GM21825 (cell line): ENCODE measurements at regions not wholly inside any gene's neighbourhood (a gene's known extent, or its start where the extent isn't known, plus 50 kb on each side); places are given as distances from the start of the nearest gene placed in this dataset.

Source experiments
- ATAC-seq: cut with Tn5 transposase; IDR thresholded peaks from one replicate; pipeline ENCODE4 v1.9.1; 2021; ENCODE audit warnings: mild to moderate bottlenecking, moderate library complexity; ENCODE audit not compliant: unreplicated experiment

- no peak for ATAC-seq
Measured at GRCh38 chr4:162659716-162660115, 495.9 kb upstream of the FSTL5 start.

GRCh38 chr4:162657966-162658365 is 494.2 kb upstream of the FSTL5 start:
- ATAC-seq, result no peak

GRCh38 chr4:162650166-162650565 is 486.4 kb upstream of the FSTL5 start:
- no peak for ATAC-seq

- ATAC-seq, result no peak
Measured at GRCh38 chr4:162645381-162645780, 481.6 kb upstream of the FSTL5 start.

GRCh38 chr4:162644346-162644745 is 480.5 kb upstream of the FSTL5 start:
- ATAC-seq, result no peak

- no peak for ATAC-seq
Measured at GRCh38 chr4:162640152-162640551, 476.4 kb upstream of the FSTL5 start.

GRCh38 chr4:162634390-162634789 is 470.6 kb upstream of the FSTL5 start:
- ATAC-seq, result no peak

- ATAC-seq, result no peak
Measured at GRCh38 chr4:162622664-162623063, 458.9 kb upstream of the FSTL5 start.

GRCh38 chr4:162610116-162610515 is 446.3 kb upstream of the FSTL5 start:
- ATAC-seq, result no peak

GRCh38 chr4:162586266-162586665 is 422.5 kb upstream of the FSTL5 start:
- ATAC-seq, result no peak

- ATAC-seq, result no peak
Measured at GRCh38 chr4:162582180-162582579, 418.4 kb upstream of the FSTL5 start.

- ATAC-seq, result no peak
Measured at GRCh38 chr4:162565730-162566129, 401.9 kb upstream of the FSTL5 start.

GRCh38 chr4:162560073-162560472 is 396.3 kb upstream of the FSTL5 start:
- no peak for ATAC-seq

GRCh38 chr4:162557516-162558106 is 393.8 kb upstream of the FSTL5 start:
- ATAC-seq, result no peak

GRCh38 chr4:162535121-162535520 is 371.3 kb upstream of the FSTL5 start:
- no peak for ATAC-seq

- no peak for ATAC-seq
Measured at GRCh38 chr4:162523171-162523570, 359.4 kb upstream of the FSTL5 start.

- ATAC-seq, result no peak
Measured at GRCh38 chr4:162522724-162523123, 358.9 kb upstream of the FSTL5 start.

GRCh38 chr4:162510937-162511336 is 347.1 kb upstream of the FSTL5 start:
- no peak for ATAC-seq

- ATAC-seq, result no peak
Measured at GRCh38 chr4:162510115-162510514, 346.3 kb upstream of the FSTL5 start.

- ATAC-seq, result no peak
Measured at GRCh38 chr4:162509333-162509732, 345.5 kb upstream of the FSTL5 start.

- ATAC-seq, result no peak
Measured at GRCh38 chr4:162506253-162506652, 342.5 kb upstream of the FSTL5 start.

- ATAC-seq, result no peak
Measured at GRCh38 chr4:162503868-162504267, 340.1 kb upstream of the FSTL5 start.

GRCh38 chr4:162502109-162502508 is 338.3 kb upstream of the FSTL5 start:
- ATAC-seq, result no peak
